KBM-7 (cell line): ENCODE measurements at regions not wholly inside any gene's neighbourhood (a gene's known extent, or its start where the extent isn't known, plus 50 kb on each side); places are given as distances from the start of the nearest gene placed in this dataset.

Experiments used
- DNase-seq: peaks from one replicate; pipeline ENCODE4 v3.0.0-alpha.2; 2015
- in situ Hi-C: fragments of 300-500 bp; cut with MboI; formaldehyde crosslinking; loops from 2 replicates; pipeline ENCODE4 v1.14.3; 2020; ENCODE audit warnings: low sequenced_read_pairs, low pct_unique_long_range_greater_than_20kb, mixed read lengths

DNA sequence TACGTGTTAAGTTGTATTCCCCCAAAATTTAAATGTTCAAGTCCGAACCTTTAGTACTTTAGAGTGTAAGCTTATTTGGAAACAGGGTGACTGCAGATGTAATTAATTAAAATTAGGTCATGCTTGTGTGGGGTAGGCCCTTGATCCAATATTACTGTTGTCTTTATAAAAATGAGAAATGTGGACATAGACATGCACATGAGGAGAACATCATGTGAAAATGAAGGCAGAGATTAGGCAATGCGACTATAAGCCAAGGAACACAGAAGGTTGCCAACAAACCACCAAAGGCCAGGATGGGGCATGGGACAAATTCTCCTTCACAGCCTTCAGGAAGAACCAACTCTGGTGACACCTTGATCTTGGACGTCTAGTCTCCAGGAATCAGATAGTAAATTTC, 1698.4 kb upstream of the SLC10A2 start:
- in situ Hi-C loops, result no loop called here
- DNase-seq, result no peak

DNA sequence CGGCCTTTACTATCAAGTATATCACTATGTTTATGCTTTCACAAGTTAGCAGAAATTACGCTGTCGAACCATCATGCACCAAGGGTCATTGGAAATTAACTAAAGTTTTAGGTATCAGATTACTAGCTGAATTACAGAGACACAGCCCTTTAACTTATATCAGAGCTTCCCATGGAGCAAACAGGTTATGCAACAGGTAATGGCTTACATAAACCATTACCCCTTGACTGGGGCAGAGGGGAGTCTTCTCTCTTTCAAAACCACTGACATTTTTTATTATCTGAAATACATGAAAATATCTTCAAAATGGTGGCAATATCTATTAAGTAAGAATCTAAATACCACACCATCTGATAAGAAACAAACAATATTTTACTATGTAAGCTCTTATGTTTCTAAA, 1692.9 kb upstream of the SLC10A2 start:
- in situ Hi-C loops, result no loop called here
- no peak for DNase-seq

DNA sequence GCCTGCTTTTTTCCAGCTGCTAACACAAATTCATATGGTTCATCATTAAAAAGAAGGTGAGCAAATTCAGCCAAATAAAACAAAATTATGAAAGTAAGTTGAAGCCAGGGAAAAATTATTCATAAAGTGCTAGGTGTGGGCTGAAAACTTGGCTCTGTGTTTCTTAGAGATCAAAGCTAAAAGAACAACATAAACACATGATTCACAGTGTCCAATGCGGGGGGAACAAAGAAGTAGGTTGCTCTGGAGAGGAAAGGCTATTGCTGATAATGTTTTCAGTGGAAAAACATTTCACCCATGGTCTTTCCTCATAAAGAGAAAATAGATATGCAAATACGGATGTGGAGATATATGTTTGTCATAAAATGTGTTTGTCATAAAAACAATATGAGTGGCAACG, 1691.5 kb upstream of the SLC10A2 start:
- no peak for DNase-seq
- in situ Hi-C loops, result no loop called here

DNA sequence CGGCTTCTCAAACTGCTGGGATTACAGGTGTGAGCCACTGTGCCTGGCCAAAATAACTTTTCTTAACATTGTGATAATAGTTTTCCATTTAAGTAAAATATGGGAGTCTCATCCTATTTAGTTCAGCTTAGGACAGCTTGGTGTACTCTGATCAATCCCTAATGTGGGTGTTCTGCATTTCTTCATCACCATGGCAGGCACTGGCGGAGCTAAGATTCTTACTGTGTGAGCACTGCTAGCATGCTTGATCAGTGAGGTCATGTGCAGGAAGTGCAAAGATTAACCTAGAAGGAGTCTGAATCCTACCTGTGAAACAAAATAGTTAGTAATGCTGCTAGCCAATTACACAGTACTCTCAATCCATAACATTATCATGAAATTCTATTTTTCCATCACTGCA, 1684.2 kb upstream of the SLC10A2 start:
- in situ Hi-C loops, result no loop called here
- no peak for DNase-seq

DNA sequence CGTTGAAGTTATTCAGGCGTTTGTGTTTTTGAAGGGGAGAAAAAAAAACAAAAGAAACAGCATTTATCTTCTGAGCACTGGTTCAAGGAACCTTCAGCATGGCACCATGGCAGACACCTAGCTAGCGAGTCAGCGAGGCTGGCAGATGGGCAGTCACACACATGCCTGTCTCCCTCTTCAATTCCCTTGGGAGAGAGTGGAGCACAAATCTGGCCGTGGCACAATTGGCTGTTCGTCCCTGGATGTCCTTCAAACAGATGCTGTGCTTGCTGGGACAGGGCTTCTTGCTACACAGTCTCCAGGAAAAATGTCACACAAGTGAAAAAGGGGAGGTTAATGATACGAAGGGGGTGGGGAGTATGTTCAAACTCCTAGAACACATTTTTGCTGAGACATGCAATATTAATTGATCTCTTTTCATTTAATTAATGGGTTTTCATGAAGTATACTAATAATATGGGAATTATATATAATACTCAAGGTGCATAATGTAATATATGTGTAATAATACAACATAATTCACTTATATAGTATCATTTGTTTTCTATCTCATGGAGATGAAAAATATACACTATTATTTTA, 1674.5 kb upstream of the SLC10A2 start:
- DNase-seq, result no peak
- in situ Hi-C loops, result no loop called here

DNA sequence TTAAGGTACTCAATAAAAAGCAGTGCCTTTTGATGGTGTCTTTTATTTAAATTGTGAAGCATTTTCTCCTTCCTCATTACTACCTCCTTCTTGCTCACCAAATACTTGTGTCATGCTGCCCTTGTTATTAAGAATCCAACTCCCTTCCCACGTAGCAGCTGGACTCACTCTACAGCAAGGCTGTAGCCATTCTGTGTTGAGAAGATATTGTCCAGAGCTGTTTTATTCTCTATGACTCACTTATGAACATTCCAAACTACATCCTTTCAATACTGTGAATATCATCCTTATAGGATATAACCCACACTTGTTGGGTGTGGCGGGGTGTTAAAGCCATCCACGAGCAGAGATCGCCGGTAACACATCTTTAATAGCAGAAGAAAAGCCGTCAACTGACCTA, 1671.5 kb upstream of the SLC10A2 start:
- in situ Hi-C loops, result no loop called here
- no peak for DNase-seq

DNA sequence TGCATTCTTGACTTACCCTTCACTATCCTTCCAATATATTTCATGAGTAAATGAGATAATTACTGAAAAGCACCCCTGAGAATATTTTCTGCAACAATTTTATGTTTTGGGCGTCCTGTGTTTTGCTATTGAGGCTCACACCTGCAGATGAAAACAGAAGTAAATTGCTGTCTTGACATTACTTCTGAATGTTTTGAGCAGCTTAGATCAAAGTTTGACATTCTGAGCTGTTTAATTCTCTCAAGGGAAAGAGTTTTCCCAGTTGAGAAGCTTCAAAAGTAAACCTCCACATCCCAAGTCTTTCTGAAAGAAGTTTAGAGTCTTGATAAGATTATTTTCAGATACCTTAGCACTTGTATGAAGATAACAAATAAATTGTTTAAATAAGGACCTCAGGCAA, 1667.2 kb upstream of the SLC10A2 start:
- DNase-seq, result no peak
- in situ Hi-C loops, result no loop called here

DNA sequence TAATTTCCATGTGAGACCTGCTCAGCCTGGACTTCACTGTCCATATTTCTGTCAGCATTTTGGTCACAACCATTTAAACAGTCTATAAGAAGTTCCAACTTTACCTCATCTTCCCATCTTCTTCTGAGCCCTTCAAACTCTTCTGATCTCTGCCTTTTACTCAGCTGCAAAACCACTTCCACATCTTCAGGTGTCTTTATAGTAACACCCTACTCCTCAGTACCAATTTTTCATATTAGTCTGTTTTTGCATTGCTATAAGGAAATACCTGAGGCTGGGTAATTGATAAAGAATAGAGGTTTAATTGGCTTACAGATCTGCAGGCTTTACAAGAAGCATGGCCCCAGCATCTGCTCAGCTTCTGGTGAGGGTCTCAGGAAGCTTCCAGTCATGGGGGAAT, 1648.9 kb upstream of the SLC10A2 start:
- in situ Hi-C loops, result no loop called here
- no peak for DNase-seq

DNA sequence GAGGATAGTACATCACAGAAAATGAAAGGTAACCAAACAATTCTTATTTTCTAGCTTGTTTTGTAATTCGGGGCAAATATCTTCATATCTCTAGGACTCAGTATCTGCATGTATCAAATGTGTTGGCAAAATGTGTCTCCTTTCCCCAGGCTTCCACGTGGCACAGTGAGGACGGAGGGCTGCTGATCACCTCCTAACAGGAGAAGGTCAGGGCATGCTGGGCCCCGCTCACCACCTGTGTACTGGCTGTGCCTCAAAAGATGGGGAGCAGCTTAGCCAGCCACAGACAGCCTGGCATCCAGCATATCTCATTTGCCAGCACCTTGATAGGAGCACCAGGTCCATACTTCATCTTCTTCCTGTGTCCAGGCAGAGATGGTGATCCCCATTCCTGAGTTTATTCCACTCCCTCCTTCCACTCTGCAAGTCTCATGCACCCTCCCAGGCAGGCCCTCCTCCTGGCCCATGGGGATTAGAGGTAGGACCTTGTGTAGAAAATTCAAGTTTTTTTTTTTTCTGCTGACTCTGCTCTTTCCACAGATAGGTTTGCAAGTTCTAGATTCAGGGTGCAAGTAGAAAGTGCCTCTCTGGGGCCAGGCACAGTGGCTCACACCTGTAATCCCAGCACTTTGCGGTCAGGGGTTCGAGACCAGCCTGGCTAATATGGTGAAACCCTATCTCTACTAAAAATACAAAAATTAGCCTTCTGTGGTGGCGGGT, 1639.0 kb upstream of the SLC10A2 start:
- no peak for DNase-seq
- in situ Hi-C loops, result no loop called here

DNA sequence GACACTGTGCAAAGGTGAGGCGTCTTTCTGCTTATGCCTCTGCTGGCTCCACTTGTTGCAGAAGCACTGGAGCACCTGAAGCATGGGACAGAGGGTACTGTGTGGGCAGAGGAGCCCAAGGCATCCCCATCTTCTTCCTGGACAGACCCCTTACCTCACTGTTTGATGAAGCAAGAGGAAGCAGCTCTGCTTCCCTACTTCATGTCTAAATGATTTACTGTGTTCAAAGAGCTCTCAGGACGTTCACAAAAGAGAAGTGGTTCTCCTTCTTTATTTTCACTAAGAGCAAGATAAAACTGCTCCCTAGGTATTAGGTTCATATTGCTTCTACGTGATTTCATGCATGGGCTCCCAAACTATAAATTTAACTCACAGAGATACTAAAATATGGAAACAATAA, 1635.4 kb upstream of the SLC10A2 start:
- no peak for DNase-seq
- in situ Hi-C loops, result no loop called here

DNA sequence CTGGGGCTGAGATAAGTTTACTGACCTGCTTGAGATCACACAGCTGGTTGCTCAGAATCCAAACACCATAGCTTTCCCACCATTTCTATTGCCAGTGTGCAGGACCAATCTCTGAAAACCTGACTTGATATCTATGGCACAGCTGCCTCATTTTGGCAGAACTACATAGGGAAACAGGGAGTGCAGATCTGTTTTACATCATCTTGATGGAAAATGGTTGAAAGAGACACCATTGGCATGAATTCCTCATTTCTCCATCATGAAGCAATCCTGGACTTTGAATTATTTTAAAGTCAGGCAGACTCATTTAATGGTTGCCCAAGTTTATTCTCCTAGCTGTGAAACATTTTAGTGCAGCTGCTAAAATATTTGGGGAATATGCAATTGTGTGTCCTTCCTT, 1628.2 kb upstream of the SLC10A2 start:
- in situ Hi-C loops, result no loop called here
- DNase-seq, result no peak

DNA sequence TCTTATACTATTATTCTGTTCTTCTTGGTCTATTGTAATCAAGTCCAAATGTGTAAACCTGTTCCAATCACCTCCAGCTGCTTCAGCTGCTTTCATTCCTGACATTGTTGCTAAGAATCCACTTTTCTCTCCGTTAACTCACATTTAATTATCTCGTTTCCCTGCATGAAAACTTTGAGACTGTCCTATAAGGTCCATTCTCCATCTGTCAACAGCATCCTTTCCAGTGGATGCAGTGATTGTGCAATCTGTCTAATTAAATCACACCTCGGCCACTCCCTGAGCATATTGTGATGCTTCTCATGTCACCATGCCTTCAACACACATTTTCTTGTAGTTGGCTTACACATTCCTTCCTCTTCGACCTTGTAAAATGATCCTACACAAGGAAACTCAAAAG, 1626.9 kb upstream of the SLC10A2 start:
- in situ Hi-C loops, result no loop called here
- no peak for DNase-seq

DNA sequence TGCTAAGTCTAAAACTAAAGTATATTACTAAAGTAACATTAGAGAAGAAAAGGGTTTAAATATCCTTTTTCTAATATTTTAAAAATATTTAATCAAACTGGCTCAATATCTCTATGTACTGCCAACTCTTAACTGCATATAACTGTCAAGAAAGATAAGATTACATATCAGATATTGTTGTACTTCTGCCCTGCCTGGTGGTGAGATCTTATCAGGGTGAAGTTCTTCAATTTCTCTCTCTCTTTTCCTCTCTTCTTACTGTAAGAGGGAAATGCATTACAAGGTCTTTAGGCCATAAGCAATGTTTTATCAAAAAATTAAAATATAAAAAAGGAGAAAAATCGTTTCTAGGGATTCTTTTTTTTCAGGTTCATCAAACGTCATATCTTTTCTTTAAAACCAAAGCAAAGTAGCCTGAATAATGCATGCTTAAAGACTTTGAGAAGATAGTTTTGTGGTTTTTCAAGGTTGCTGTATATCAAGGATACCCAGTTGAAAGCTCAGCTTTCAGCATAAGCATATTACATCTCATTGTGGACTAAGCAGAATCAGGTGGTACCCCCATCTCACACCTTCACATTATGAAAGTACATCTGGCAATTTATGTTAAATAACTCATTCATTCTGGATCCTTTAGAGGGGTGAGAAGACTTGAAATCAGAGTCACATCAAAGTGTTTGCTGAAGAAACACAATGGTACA, 1625.7 kb upstream of the SLC10A2 start:
- in situ Hi-C loops, result no loop called here
- DNase-seq, result peak; percentile 7

DNA sequence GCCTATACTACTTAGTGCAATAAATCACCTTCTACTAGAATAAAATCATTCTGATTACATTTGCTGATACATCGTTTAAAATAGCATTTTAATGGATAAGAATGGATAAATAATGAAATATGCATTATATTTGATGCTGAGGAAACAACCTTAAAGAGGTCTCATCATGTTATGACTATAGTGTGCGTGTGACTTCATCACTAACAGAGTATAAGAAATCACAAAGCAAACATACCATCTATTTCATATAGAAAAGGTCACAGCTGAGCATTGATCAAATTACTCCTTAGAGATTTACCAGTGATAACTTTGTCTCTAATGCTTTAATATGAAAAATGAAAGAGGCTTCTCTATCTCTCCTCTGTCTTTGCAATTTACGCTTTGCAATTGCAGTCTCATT, 1620.3 kb upstream of the SLC10A2 start:
- in situ Hi-C loops, result no loop called here
- DNase-seq, result no peak

DNA sequence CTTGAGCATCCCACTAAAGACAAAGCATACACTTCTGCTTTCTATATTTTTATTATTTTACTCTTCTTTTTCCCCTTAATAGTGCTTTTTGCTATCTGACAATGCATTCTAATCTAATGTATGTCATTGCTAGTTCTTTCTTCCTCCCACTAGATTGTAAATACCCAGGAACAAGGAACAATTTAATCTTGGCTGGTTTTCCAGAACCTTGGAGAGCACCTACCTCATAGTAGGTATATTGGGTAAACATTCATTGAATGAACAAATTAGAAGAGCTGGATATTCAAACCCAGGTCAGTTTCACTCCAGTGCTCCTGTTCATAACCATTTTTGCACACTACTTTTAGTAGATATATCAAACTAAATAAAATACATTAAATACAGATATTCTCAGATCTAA, 1617.6 kb upstream of the SLC10A2 start:
- no peak for DNase-seq

DNA sequence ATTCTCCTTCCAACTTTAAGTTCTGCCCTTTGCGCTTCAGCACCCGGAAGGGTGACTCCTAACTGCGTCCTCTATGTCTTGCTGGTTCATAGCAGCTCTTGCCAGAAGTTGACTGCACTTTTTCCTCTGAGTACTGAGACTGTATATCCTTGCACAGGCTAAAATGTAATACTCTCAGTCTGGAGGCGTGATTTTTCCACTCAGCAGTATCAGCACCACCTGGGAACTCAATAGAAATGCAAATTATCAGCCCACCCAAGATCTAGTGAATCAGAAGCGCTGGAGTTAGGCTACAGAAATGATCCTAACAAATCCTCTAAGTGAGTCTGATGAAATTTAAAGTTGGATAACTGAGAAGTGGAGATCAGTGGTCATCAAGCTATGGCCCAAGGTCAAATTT, 1611.9 kb upstream of the SLC10A2 start:
- DNase-seq, result no peak
- in situ Hi-C loops, result no loop called here

More for the DNA sequence above, 1617.6 kb upstream of the SLC10A2 start:
- in situ Hi-C loops, result no loop called here

DNA sequence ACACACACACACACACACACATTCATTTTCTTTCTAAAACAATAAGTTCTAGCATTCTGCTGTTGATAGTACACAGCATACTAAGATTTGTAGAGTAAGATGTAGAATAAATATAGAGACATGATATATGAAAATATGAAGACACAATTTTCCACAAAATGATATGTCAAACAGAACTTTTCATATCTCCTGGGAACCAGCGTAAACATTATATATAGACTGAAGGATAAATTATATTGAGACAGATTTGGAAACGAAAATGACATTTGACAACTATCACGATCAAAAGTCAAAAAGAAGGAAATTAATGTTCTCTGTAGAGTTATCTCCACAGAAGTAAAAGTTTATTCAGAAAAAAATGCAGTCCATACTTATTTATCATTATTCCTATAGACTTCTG, 1605.7 kb upstream of the SLC10A2 start:
- DNase-seq, result no peak
- in situ Hi-C loops, result no loop called here

DNA sequence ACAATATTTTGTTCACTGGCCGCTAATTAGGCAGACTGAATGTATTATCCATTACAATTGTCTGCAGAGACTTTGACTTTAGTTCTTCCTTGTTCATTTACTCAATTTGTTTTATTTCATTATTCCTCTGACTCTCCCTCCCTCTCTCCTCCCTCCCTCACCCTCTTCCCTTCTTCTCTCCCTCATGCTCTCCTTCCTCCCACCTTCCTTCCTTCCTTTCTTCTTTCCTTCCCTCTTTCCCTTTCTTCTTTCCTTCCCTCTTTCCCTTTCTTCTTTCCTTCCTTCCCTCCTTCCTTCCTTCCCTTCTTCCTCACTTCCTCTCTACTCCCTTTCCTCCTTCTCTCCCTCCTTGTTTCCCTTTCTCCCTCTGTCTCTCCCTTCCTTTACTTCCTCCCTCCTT, 1591.0 kb upstream of the SLC10A2 start:
- in situ Hi-C loops, result no loop called here
- no peak for DNase-seq

DNA sequence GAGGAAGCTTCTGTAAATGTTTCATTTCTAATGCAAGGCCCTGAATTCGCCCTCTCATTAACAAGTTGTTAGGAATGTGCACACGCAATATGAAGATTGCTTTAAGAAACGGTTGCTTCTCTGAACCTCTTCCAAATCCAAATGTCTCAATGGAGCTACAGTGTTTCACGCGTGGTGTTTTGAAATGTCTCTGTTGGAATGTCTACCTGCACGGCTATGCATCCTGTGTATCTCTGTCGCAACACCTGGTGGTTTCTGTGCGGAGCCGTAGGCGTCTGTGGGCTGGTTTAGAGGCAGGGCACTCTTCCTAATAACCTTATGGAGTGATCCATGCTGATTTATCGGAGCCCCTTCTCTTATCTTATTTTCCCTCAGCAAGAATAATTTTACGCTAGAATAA, 1584.2 kb upstream of the SLC10A2 start:
- in situ Hi-C loops, result no loop called here
- no peak for DNase-seq

DNA sequence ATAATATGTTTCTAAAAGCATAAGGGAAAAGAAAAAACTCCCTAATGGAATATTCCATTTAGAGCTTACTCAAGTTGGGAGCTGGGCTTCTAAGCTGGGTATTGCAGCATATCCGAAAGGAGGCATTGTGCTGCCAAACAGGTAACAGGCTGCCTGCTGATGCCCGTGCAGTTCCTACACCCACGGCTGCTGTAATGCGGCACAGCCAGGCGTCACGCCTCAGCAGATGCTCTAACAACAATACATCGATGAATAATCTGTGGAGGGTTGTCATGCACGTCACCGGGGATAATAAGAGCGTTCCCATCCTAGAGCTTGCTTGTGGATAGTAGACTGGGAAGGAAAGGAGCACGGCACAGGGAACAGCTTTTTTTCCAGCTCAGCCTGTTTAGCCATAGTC, 1582.1 kb upstream of the SLC10A2 start:
- in situ Hi-C loops, result no loop called here
- no peak for DNase-seq

DNA sequence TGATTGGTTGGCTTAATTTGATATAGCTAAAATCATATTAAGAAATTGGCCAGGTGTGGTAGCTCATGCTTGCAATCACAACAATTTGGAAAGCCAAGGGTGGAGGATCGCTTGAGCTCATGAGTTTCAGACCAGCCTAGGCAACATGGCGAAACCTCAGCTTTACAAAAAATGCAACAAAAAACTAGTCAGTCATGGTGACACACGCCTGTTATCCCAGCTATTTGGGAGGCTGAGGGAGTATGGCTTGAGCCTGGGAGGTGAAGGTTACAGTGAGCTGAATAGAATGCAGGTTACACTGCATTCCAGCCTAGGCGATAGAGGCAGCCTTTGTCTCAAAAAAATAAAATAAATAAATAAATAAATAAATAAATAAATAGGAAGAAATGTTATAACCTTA, 1579.6 kb upstream of the SLC10A2 start:
- DNase-seq, result no peak
- in situ Hi-C loops, result no loop called here
